Keratinocyte (primary cell): ENCODE measurements at regions not wholly inside any gene's neighbourhood (a gene's known extent, or its start where the extent isn't known, plus 50 kb on each side); places are given as distances from the start of the nearest gene placed in this dataset.

Experiments
- EZH2 ChIP-seq: IDR thresholded peaks from one replicate; pipeline ENCODE4 v1.6.1; 2012; ENCODE audit warnings: inconsistent platforms, mild to moderate bottlenecking, low read length, moderate library complexity
- TF ChIP-seq, protein P1 (sequence below), 3 experiments: IDR thresholded peaks in 1 of 3; conservative IDR thresholded peaks in 1 of 3; optimal IDR thresholded peaks in 1 of 3; 2 replicates in 2 of 3; 3 replicates in 1 of 3; pipeline versions ENCODE3 to v1.5.1; 2011; ENCODE audit warnings: low read length in 3 of 3, mild to moderate bottlenecking in 3 of 3, moderate library complexity in 2 of 3, control low read depth in 1 of 3, inconsistent platforms in 1 of 3; ENCODE audit not compliant: insufficient read depth in 2 of 3; ENCODE audit errors: extremely low read depth in 1 of 3

- TF ChIP-seq, protein P1, sequence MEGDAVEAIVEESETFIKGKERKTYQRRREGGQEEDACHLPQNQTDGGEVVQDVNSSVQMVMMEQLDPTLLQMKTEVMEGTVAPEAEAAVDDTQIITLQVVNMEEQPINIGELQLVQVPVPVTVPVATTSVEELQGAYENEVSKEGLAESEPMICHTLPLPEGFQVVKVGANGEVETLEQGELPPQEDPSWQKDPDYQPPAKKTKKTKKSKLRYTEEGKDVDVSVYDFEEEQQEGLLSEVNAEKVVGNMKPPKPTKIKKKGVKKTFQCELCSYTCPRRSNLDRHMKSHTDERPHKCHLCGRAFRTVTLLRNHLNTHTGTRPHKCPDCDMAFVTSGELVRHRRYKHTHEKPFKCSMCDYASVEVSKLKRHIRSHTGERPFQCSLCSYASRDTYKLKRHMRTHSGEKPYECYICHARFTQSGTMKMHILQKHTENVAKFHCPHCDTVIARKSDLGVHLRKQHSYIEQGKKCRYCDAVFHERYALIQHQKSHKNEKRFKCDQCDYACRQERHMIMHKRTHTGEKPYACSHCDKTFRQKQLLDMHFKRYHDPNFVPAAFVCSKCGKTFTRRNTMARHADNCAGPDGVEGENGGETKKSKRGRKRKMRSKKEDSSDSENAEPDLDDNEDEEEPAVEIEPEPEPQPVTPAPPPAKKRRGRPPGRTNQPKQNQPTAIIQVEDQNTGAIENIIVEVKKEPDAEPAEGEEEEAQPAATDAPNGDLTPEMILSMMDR (optimal IDR thresholded peaks at IDR 0.05 in 1 of 3, IDR thresholded peaks at IDR 0.05 in 1 of 3, conservative IDR thresholded peaks at IDR 0.05 in 1 of 3; ENCODE audit: extremely low read depth in 1 of 3, insufficient read depth in 2 of 3, low read length in 3 of 3) = no peak
- TF ChIP-seq EZH2 = no peak
Measured at GRCh38 chr11:116171271-116172140, 601.3 kb downstream of the BUD13 start.
